ENCODE measurements at regions not wholly inside any gene's neighbourhood (a gene's known extent, or its start where the extent isn't known, plus 50 kb on each side); places are given as distances from the start of the nearest gene placed in this dataset.
"Not testable (repeated sequence)": the region's sequence is repeated elsewhere in the genome, so short reads cannot be mapped to it uniquely, and the experiment has no call there.

- no peak for DNase-seq
Observed at GRCh38 chr7:41576166-41576565, 126.7 kb downstream of the INHBA start.

GRCh38 chr7:41574377-41574776 lies 128.5 kb downstream of the INHBA start:
- DNase-seq, result no peak

GRCh38 chr7:41573862-41574261 lies 129.0 kb downstream of the INHBA start:
- DNase-seq, result no peak

GRCh38 chr7:41573443-41573842 lies 129.4 kb downstream of the INHBA start:
- no peak for DNase-seq

- no peak for DNase-seq
Observed at GRCh38 chr7:41573015-41573414, 129.9 kb downstream of the INHBA start.

GRCh38 chr7:41571573-41571972 lies 131.3 kb downstream of the INHBA start:
- DNase-seq, result no peak

GRCh38 chr7:41570766-41571165 lies 132.1 kb downstream of the INHBA start:
- DNase-seq, result no peak

GRCh38 chr7:41568135-41568534 lies 134.8 kb downstream of the INHBA start:
- DNase-seq, result no peak

- DNase-seq, result no peak
Observed at GRCh38 chr7:41567731-41568114, 135.2 kb downstream of the INHBA start.

- no peak for DNase-seq
Observed at GRCh38 chr7:41567031-41567730, 135.7 kb downstream of the INHBA start.

GRCh38 chr7:41566581-41566980 lies 136.3 kb downstream of the INHBA start:
- DNase-seq, result no peak

GRCh38 chr7:41565655-41566054 lies 137.2 kb downstream of the INHBA start:
- no peak for DNase-seq

- DNase-seq, result no peak
Observed at GRCh38 chr7:41559426-41559825, 143.5 kb downstream of the INHBA start.

GRCh38 chr7:41554481-41554880 lies 148.4 kb downstream of the INHBA start:
- no peak for DNase-seq

- not testable (repeated sequence) for DNase-seq
Observed at GRCh38 chr7:41550046-41550445, 152.8 kb downstream of the INHBA start.

GRCh38 chr7:41544241-41544640 lies 158.6 kb downstream of the INHBA start:
- DNase-seq, result no peak

GRCh38 chr7:41540601-41541000 lies 162.3 kb downstream of the INHBA start:
- DNase-seq, result no peak

- DNase-seq, result no peak
Observed at GRCh38 chr7:41538810-41539724, 163.8 kb downstream of the INHBA start.

- no peak for DNase-seq
Observed at GRCh38 chr7:41536873-41537665, 165.8 kb downstream of the INHBA start.

GRCh38 chr7:41536122-41536872 lies 166.6 kb downstream of the INHBA start:
- DNase-seq, result no peak

- no peak for DNase-seq
Observed at GRCh38 chr7:41529831-41530230, 173.1 kb downstream of the INHBA start.

GRCh38 chr7:41524876-41525275 lies 178.0 kb downstream of the INHBA start:
- no peak for DNase-seq

- no peak for DNase-seq
Observed at GRCh38 chr7:41520445-41520844, 182.4 kb downstream of the INHBA start.

Measured in retina (tissue), 1 donor.